HL-60/S4 treated with phorbol 12-myristate 13-acetate at 8.2 ng/mL for 4 days and 3 days (cell line): ENCODE measurements at regions not wholly inside any gene's neighbourhood (a gene's known extent, or its start where the extent isn't known, plus 50 kb on each side); places are given as distances from the start of the nearest gene placed in this dataset.

ENCODE experiments used
- in situ Hi-C: fragments of 300-500 bp; cut with MboI; formaldehyde crosslinking; loops from 2 replicates; pipeline ENCODE4 v1.15.0; 2022; ENCODE audit warnings: low sequenced_read_pairs

DNA sequence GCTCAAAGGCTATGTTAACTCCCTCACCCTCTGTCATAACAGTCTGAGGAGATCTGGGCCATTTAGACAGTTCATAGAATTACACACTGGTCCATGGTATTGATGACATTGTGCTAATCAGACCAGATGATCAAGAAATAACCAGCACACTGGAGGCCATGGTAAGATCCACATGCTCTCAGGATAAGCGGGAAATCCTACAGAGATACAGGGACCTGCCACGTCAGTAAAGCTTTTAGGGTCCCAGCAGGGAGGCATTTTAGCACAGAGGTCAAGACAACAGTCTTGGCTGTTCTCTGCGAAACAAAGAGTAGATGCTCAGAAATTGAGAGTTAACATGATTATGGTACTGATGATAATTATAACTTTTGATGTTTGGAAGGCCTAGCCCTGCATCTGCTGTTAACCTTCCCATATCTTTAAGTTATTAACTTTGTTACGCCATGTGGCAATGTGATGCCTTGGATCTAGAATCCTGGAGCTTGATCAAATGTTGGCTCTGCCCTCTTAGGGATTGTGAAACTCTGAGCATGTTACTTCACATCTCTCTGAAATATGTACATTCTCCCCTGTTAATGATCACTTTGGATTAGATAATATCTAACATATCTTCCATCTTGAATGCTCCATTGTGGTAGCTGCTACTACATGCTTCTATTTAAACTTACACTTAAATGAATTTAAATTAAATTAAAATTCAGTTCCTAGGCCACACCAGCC lies 172.0 kb upstream of the SOX9 start:
- in situ Hi-C loops, result no loop called here

DNA sequence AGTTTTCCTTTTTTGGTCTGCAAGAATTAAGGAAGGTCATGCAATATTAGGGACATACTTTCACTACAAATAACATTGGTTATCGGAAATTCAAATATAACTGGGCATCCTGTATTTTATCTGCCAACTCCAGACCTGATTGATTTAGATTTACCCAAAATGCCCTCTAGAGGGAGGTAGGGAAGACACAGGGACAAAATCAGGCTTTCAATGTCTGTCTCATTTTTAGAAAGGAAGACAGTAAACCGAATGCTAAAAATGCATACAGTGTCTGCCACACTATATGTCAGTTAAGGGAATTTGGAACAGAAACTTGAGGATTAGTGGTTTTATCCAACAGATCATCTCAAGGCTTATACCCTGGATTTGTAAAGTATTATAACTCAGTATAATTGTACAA lies 161.7 kb upstream of the SOX9 start:
- in situ Hi-C loops, result loop anchor here (25.0 kb wide), 1 partner anchor 103 kb away; no protein-coding TSS in a partner anchor

GRCh38 chr17:71963351-71963750 lies 157.5 kb upstream of the SOX9 start:
- in situ Hi-C loops, result loop anchor here (25.0 kb wide), 1 partner anchor 99 kb away; no protein-coding TSS in a partner anchor

DNA sequence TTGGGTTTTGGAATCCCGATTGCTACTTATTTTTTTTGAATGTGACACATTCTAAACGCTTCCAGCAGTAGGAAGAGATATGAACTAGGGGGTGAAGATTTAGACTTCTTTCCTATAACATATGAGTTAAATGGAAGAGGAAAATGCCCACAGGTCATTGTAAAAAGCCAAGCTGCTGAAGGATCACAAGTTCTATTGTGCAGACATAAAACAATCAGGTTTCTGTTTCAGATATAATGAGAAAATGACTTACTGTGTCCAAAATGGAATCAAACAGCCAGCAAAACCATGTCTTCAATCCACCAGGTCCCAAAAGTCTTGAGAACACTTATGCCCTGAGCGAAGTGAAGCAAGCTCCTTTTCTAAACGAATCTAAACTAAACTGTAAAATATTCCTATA lies 157.0 kb upstream of the SOX9 start:
- in situ Hi-C loops, result loop anchor here (25.0 kb wide), 1 partner anchor 99 kb away; no protein-coding TSS in a partner anchor

GRCh38 chr17:71964559-71964958 lies 156.3 kb upstream of the SOX9 start:
- in situ Hi-C loops, result loop anchor here (25.0 kb wide), 1 partner anchor 98 kb away; no protein-coding TSS in a partner anchor

DNA sequence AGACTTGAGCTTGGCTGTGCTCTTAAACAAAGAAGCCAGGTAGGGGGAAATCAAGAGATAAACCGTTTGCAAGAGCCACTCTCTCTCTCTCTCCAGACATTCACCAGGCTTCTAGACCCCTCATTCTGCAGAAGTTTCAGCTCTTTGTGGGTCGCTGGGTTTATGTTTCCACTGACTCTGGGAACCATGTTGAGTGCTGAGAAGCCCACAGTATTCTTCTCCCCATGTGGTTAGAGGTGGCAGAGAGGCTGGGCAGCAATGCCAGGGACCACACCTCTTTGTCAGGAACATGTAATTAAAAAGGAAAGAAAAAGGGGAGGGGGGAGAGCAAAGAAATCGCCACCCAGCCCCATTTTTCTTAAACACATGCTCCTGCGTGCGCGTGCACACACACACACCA lies 154.8 kb upstream of the SOX9 start:
- in situ Hi-C loops, result loop anchor here (25.0 kb wide), 1 partner anchor 96 kb away; no protein-coding TSS in a partner anchor

GRCh38 chr17:71966459-71967313 lies 154.1 kb upstream of the SOX9 start:
- in situ Hi-C loops, result loop anchor here (25.0 kb wide), 1 partner anchor 96 kb away; no protein-coding TSS in a partner anchor

GRCh38 chr17:71969500-71969899 lies 151.3 kb upstream of the SOX9 start:
- in situ Hi-C loops, result loop anchor here (25.0 kb wide), 1 partner anchor 93 kb away; no protein-coding TSS in a partner anchor

DNA sequence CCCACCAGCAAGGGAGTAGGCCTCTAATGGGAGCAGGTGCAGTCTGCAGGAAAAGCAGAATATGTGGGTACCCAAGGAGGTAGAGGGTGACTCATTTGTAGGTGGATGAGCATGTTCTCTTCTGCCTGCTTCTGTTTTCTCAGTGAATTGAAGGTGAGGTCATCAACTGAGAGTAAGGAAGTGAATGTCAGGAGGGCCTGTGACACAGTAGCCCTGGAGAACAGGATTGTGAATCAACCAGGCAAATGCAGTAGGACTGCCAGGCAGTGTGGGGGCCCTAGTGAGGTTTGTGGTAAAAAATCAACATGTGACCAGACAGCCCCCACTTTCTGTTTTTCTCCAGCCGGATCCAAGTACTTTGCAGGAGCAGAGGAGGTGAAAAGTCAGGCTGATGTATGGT lies 150.5 kb upstream of the SOX9 start:
- in situ Hi-C loops, result loop anchor here (25.0 kb wide), 1 partner anchor 92 kb away; no protein-coding TSS in a partner anchor

DNA sequence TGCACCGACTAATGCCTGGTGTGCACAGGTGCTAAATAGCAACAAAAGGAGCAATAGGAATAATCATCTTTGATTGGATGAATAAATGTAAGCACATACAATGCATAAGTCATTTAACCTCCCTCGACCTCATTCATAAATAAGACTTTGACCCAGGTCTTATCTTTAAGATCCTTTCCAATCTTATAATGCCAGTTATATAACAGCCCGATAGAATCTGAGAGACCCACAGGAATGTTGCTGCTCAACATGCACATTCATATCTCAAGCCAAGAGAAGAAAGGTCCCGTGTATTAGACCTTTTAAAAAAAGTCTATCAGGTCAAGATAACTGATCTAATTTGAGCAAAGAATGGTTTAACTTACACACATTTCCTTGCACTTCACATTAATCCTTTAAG lies 146.8 kb upstream of the SOX9 start:
- in situ Hi-C loops, result loop anchor here (25.0 kb wide), 1 partner anchor 88 kb away; no protein-coding TSS in a partner anchor

DNA sequence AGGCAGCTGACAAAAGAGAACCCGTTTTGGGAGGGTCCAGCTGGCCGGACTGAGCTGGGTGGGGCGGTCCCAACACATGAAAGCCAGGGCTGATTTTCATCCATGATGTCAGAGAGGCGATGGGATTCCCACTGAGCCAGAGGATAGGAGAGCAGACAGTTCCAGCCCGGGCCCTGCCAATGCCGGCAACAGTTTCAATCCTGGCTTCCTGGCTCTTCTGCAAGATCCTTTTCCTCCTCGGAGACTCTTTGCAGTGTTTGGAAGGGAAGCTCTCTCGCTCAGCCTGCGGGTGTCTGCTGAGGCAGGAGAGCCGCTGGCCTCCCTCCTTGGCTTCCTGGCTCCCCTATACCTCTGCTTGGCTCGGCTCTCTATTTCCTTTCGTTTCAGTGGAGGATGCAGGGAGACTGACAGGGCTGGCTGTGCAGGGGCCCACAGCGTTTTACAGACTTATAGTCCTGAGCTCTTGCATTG lies 145.5 kb upstream of the SOX9 start:
- in situ Hi-C loops, result loop anchor here (25.0 kb wide), 2 partner anchors 88 to 162 kb away; no protein-coding TSS in a partner anchor

GRCh38 chr17:71976011-71976649 lies 144.7 kb upstream of the SOX9 start:
- in situ Hi-C loops, result loop anchor here (25.0 kb wide), 2 partner anchors 89 to 161 kb away; no protein-coding TSS in a partner anchor

GRCh38 chr17:71978435-71978834 lies 142.4 kb upstream of the SOX9 start:
- in situ Hi-C loops, result loop anchor here (25.0 kb wide), 2 partner anchors 91 to 159 kb away; no protein-coding TSS in a partner anchor

GRCh38 chr17:71980171-71980570 lies 140.6 kb upstream of the SOX9 start:
- in situ Hi-C loops, result loop anchor here (25.0 kb wide), 2 partner anchors 93 to 157 kb away; no protein-coding TSS in a partner anchor

- in situ Hi-C loops, result loop anchor here (25.0 kb wide), 2 partner anchors 97 to 153 kb away; no protein-coding TSS in a partner anchor
Observed at GRCh38 chr17:71983828-71984227, 137.0 kb upstream of the SOX9 start.

DNA sequence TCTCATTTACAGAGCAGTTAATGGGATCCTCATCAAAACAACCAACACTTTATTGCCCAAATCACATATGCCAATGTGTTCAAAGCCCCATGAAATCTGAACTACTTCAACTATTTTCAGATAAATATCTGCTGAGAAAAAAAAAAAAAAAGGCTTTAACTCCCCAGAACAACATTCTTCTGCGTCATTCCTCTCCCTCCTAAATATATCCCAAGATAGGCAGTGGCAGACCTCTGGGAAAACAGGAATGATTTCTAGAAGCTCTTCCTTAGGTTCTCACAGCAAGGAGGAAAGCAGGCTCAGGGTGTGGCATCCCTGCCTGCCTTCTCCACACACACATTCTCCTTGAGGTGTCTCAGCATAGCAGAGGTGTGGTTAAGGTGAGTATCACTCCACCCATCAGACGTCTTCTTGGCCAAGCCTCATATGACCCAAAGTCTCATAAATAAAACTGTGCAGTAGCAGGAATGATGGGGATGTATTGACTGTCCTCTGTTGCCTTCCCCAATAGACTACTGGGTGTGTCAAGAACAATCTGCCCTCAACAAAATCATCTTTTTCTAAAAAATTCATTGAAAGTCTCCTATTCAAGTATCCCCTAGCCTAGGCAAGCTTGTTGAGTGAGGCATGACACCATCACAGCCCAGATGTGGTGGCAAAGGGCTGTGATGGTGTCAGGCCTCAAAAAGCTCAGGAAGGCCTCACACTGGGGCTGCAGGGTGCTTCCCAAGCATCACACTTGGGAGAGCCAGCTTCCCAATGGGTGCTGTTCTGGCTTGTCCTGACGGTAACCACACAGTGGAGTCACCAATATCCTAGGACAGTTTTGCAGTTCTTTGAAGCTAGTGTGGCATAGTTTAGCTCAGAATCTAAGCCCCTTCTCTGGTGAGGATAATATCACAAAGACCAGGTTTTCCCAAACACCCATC lies 135.4 kb upstream of the SOX9 start:
- in situ Hi-C loops, result loop anchor here (25.0 kb wide), 2 partner anchors 98 to 152 kb away; no protein-coding TSS in a partner anchor

- in situ Hi-C loops, result loop anchor here (25.0 kb wide), 2 partner anchors 100 to 150 kb away; no protein-coding TSS in a partner anchor
Observed at GRCh38 chr17:71986886-71987285, 133.9 kb upstream of the SOX9 start.

DNA sequence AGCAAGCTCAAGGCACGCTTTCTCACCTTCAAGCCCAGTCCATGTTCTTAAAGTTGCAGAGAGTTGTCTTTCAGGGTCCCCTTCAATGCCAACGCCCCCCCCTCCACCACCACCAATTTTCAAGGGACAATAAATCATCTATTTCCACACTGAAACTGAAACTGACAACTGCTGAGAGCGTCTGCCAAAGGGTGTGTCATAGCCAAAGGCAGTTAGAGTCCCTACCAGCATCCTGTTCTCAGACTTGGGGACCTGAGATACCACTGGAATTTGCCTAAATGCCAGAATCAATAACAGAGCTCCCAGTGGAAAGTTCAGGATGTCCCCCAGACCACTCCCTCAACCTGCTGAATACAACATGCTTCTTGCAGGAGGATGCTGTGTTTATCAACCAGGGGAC lies 133.2 kb upstream of the SOX9 start:
- in situ Hi-C loops, result loop anchor here (25.0 kb wide), 2 partner anchors 100 to 150 kb away; no protein-coding TSS in a partner anchor

GRCh38 chr17:71989117-71989516 lies 131.7 kb upstream of the SOX9 start:
- in situ Hi-C loops, result loop anchor here (25.0 kb wide), 2 partner anchors 102 to 148 kb away; no protein-coding TSS in a partner anchor
